Left forelimb (tissue), 1 donor: ENCODE measurements at regions not wholly inside any gene's neighbourhood (a gene's known extent, or its start where the extent isn't known, plus 50 kb on each side); places are given as distances from the start of the nearest gene placed in this dataset.
"Not testable (repeated sequence)": the region's sequence is repeated elsewhere in the genome, so short reads cannot be mapped to it uniquely, and the experiment has no call there.

Experiments used
- DNase-seq: peaks from one replicate; pipeline ENCODE4 v3.0.0-alpha.2; 2018; ENCODE audit warnings: low spot score

- no peak for DNase-seq
Observed at GRCh38 chr21:27060190-27060589, 93.3 kb upstream of the ADAMTS5 start.

DNA sequence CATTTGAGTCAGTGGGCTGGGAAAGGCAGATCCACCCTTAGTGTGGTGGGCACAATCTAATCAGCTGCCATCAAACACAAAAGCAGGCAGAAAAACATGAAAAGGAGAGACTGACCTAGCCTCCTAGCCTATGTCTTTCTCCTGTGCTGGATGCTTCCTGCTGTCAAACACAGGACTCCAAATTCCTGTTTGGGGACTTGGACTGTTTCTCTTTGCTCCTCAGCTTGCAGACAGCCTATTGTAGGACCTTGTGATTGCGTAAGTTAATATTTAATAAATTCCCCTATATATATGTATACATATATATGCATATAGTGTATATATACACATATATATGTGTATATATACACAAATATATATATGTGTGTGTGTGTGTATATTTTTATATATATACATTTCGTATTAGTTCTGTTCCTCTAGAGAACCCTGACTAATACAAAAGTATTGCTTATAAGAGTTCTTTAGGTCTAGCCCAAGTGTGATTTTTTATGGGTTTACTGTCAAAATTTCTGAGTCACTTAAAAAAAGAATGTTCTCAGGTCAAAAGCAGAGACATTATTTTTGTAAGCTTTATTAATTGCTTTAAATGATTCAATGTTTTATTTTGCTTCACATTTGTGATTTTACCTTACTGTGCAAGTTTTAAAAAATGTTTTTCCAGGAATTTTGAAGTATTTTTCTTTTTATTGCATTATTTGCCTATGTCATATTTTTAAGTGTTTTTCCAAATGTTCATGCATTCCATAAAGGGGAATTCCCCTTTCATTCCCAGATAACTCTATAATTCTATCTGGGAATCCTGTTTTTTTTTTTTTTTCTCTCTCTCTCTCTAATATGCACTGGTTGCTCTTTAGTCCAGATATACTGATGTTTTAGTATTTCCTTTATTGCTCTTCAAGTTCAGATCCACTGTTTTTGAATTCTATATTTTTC is 92.1 kb upstream of the ADAMTS5 start:
- no peak for DNase-seq

DNA sequence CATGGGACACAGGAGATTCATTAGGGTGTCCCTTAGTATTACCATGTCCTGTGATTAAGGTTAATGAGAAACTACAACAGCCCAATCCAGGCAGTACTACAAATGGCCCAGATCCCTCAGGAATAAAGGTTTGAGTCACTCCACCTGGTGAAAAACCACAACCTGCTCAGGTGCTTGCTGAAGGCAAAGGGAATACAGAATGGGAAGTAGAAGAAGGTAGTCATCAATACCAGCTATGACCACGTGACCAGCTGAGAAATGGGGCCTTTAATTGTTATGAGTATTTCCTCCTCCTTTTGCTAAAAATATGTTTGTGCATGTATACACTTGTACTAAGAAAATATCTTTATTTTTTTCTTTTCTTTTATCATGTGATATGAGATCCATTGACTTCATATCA is 91.1 kb upstream of the ADAMTS5 start:
- no peak for DNase-seq

DNA sequence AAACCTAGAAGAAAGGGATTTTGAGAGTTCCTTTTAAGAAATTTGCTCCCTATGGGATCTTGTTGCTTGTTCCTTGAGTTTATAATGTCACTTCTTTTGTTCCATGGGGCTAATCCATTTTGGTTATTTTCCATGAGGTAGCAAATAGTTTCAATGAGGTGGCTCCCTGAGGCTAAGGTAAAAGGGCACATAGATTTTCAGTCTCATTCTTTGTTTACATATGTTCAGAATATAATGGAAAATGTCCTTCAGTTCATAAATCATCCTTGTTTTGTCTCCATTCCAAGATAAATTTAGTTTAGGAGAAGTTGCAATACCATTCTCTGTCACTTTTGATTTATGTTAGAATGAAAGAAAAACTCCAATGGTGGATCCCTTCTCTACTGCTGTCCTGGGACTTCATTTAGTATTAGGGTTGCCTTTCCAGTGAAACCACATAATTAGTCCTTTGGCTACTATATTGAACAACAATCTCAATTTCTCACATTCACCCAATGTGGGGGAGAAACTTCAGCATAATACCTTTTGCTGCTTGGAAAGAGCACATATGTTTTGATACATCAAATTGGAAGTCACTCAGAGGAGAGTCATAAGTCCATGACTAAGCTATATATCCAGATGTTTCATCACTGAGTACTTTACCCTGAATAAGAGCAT is 80.9 kb upstream of the ADAMTS5 start:
- DNase-seq: no peak

- DNase-seq: no peak
Observed at GRCh38 chr21:27047283-27047657, 80.4 kb upstream of the ADAMTS5 start.

GRCh38 chr21:27045281-27045985 is 78.5 kb upstream of the ADAMTS5 start:
- no peak for DNase-seq

DNA sequence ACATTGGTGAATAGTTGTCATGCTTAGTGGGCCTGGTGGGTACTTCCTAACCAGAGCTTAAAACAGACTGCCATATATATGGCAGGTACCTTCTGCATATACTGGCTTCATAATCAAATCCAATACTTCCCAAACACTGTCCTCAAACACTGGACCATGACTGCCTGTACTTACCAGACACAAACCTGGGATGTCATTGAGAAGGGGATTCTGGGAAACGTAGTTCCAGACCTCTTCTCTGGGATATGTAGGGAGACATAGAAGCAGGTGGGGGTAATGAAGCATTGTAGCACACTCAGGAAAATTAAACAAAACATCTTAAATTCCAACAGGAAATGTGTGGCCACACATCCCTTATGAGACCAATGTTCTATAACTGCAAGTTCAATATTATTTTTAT is 76.5 kb upstream of the ADAMTS5 start:
- no peak for DNase-seq

DNA sequence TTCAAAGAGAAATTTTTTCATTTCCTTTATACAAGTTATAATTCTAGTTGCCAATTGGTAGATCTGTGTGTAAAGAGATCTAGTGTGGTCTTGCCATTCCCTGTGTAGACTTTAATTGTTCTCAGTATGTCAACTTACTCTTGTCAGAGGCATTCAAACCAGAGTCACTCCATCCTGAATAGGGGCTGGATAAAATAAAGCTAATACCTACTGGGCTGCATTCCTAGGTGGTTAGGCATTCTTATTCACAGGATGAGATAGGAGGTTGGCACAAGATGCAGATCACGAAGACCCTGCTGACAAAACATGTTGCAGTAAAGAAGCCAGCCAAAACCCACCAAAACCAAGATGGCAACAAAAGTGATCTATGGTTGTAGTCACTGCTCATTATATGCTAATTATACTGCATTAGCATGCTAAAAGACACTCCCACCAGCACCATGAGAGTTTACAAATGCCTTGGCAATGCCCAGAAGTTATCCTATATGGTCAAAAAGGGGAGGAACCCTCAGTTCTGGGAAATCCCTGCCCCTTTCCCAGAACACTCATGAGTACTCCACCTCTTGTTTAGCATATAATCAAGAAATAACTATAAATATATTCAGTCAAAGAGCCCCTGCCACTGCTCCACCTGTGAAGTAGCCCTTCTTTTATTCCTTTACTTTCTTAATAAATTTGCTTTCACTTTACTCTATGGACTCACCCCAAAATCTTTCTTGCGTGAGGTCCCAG is 74.0 kb upstream of the ADAMTS5 start:
- no peak for DNase-seq

GRCh38 chr21:27036736-27037301 is 69.9 kb upstream of the ADAMTS5 start:
- DNase-seq: no peak

DNA sequence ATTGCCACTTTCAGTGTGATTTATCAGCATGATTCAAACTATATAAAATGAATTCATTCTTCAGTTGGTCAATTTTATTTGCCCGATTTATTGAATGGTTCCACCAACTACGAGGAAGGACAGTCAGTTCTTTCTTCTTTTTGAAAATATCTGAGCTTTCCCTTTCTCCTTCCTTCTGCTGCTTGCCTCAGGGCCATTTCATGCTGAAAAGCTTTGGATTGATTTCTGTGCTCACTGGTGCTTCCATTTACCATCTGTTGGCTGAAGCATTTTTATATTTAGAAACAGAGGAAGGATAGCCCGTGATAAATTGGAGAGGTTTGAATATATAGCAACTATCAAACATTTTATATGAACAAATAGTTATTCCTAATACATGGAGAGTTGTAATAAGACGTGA is 68.9 kb upstream of the ADAMTS5 start:
- no peak for DNase-seq

- no peak for DNase-seq
Observed at GRCh38 chr21:27034796-27035195, 67.9 kb upstream of the ADAMTS5 start.

DNA sequence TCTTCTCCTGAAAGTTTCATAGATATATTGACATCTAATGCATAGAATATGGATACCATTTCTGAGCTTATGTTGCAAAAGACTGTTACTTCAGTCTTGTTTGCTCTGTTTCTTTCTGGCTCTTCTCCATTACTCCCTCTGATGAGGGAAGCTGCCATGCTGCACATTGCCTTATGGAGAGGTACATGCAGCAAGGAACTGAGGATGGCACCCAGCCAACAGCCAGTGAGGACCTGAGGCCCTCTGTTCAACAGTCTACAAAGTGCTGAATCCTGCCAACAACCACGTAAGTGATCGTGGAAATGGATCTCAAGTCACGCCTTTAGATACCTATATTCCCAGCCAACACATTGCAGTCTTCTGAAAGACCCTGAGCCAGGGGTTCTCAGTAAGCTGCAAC is 66.6 kb upstream of the ADAMTS5 start:
- DNase-seq: no peak

- DNase-seq: no peak
Observed at GRCh38 chr21:27026501-27026900, 59.6 kb upstream of the ADAMTS5 start.

DNA sequence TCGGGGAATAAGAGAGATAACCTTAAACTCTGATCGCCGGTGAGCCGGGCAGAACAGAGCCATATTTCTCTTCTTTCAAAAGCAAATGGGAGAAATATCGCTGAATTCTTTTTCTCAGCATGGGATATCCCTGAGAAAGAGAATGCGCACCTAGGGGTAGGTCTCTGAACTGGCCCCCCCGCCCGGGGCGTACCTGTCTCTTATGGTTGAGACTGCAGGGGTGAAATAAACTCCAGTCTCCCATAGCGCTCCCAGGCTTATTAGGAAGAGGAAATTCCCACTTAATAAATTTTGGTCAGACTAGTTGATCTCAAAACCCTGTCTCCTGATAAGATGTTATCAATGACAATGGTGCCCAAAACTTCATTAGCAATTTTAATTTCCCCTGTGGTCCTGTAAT is 58.8 kb upstream of the ADAMTS5 start:
- not testable (repeated sequence) for DNase-seq

DNA sequence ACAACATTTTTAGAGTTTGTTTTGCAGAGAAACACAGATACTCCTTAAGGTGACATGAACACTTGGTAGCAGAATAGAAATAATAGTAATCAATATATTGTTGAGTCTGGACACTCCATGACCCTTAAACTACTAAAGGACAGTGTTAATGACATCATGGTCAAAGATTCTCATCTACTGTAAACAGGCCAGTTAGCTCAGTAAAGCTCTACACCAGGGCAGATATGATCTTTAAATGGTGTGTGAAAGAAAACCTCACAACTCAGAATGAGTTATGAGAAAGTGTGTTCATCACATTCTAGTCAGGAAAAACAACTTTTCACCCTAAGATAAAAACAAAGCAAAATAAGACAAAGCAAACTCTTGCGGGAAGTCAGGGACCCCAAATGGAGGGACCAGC is 58.1 kb upstream of the ADAMTS5 start:
- DNase-seq: no peak

GRCh38 chr21:27024301-27024700 is 57.4 kb upstream of the ADAMTS5 start:
- no peak for DNase-seq

DNA sequence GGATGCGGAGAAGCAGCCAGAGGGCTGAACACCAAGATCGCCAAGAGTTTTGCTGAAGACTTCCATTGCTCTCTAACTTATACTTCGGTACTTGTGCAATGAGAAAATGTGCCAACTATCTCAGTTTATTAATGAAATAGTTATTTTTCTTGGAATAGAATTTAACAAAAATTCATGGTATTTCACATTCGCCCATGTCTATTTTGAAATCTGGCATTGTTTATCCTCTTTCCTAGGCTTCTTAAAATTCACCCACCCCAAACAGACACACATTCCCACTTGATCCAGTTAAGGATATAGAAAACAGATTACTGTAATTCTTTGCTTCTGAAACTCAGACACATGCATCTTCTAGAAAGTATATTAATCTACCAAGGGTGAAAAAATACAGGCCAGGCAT is 56.3 kb upstream of the ADAMTS5 start:
- DNase-seq: no peak

DNA sequence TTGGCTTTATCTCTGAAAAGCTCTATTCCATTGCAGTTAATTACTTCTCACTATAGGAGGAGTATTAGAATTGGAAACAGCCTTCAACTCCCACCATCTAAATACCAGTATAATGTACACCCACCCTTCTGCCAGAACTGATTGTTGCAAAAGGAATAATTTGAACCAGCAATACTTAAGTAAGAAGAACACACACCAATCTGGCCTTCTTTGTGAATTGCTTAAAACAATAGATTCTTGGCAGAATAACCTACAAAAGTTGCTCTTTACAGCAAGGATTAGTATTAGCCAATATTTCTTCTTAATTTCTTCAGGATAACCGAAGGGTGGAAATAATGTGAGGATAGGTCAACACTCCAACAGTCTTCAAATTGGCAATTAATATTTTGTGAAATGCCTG is 54.9 kb upstream of the ADAMTS5 start:
- no peak for DNase-seq

- DNase-seq: no peak
Observed at GRCh38 chr21:27021046-27021445, 54.2 kb upstream of the ADAMTS5 start.

DNA sequence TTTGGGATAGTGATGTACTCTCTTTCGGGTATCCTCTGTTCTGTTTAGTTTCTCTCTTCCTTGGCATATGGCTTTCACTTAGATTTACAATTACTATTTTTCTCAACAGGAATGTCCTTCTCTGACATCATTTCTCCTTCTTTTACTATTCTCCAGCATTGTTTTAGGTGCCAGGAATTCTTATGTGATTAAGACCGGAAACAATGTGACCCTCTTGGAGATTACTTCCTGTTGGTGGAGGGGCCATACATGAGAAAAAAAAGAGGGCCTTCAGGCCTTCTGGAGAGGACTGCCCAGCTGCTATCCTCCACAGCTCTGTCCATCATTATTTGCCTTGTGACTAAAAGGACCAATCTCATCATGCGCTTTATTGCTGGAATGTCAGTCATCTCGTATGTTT is 50.4 kb upstream of the ADAMTS5 start:
- no peak for DNase-seq
